GM12892 (cell line): ENCODE measurements at regions not wholly inside any gene's neighbourhood (a gene's known extent, or its start where the extent isn't known, plus 50 kb on each side); places are given as distances from the start of the nearest gene placed in this dataset.

ENCODE experiments used
- POLR2A ChIP-seq: IDR thresholded peaks from 2 replicates; pipeline ENCODE4 v1.6.1; 2011; ENCODE audit warnings: low read depth, low read length, control low read depth
- POLR2AphosphoS5 ChIP-seq: IDR thresholded peaks from 2 replicates; pipeline ENCODE4 v1.6.1; 2011; ENCODE audit warnings: low read depth, low read length, control low read depth

DNA sequence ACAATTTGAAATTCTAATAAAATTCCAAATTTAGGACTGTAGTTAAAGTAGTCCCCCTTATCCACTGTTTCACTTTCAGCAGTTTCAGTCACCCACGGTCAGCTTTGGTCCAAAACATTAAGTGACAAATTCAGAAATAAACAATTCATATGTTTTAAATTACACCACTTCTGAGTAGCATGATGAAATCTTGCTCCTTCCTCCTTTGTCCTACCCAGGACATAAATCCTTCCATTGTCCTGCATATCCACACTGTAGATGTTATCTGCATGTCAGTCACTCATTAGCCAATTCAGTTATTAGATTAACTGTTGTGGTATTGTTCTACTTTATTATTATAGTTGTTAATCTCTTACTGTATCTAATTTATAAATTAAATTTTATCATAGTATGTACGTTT is 376.5 kb downstream of the SH3GL2 start:
- TF ChIP-seq POLR2AphosphoS5 (no peak), POLR2A (no peak)
